CD4-positive, alpha-beta memory T cell (primary cell): ENCODE measurements at regions not wholly inside any gene's neighbourhood (a gene's known extent, or its start where the extent isn't known, plus 50 kb on each side); places are given as distances from the start of the nearest gene placed in this dataset.

Experiments used
- CTCF ChIA-PET: fragments of 350-600 bp; sonication (Branson Sonifier 250); formaldehyde crosslinking; loops from one replicate; lab custom pipeline; 2021; ENCODE audit warnings: inconsistent platforms; ENCODE audit not compliant: partially characterized antibody; lab: Charles Lee
- POLR2A ChIA-PET: fragments of 350-600 bp; sonication (Branson Sonifier 250); formaldehyde crosslinking; loops from one replicate; lab custom pipeline; 2021; ENCODE audit not compliant: partially characterized antibody; lab: Charles Lee
- DNase-seq, 5 donors: peaks; one replicate each; pipeline versions ENCODE4 v3.0.0 to v3.0.0-alpha.2; 2020 to 2022; ENCODE audit warnings: mixed read lengths in 1 of 5
- H3K27ac ChIP-seq: one replicate; pipeline ENCODE4 v1.7.0; 2013; ENCODE audit warnings: low read depth, low read length
- H3K27me3 ChIP-seq: 2 replicates; pipeline ENCODE4 v1.7.0; 2013; ENCODE audit warnings: mild to moderate bottlenecking, low read length, moderate library complexity; ENCODE audit not compliant: insufficient read depth
- H3K36me3 ChIP-seq: 2 replicates; pipeline ENCODE4 v1.7.0; 2013; ENCODE audit warnings: mild to moderate bottlenecking, low read length, moderate library complexity; ENCODE audit not compliant: insufficient read depth
- H3K4me1 ChIP-seq: 2 replicates; pipeline ENCODE4 v1.7.0; 2013; ENCODE audit warnings: mild to moderate bottlenecking, low read length, moderate library complexity; ENCODE audit not compliant: insufficient read depth
- H3K4me3 ChIP-seq, 2 donors: one replicate each; pipeline ENCODE4 v1.7.0; 2013; ENCODE audit warnings: low read length in 2 of 2, mild to moderate bottlenecking in 1 of 2
- H3K9me3 ChIP-seq, 2 donors: one replicate each; pipeline ENCODE4 v1.7.0; 2013; ENCODE audit warnings: low read length in 2 of 2, control low read depth in 1 of 2; ENCODE audit not compliant: control insufficient read depth in 1 of 2
- H3K27ac Mint-ChIP-seq, 7 donors: one replicate each; pipeline ENCODE4 v1.8.0; 2020 to 2021; ENCODE audit warnings: mixed read lengths in 7 of 7, mild to moderate bottlenecking in 6 of 7, inconsistent platforms in 3 of 7, moderate library complexity in 3 of 7
- H3K27me3 Mint-ChIP-seq, 2 donors: one replicate each; pipeline ENCODE4 v1.8.0; 2020 to 2021; ENCODE audit warnings: mixed read lengths in 2 of 2
- H3K36me3 Mint-ChIP-seq, 2 donors: one replicate each; pipeline ENCODE4 v1.8.0; 2020 to 2021; ENCODE audit warnings: mixed read lengths in 2 of 2, inconsistent platforms in 1 of 2, mild to moderate bottlenecking in 1 of 2
- H3K4me1 Mint-ChIP-seq, 4 donors: one replicate each; pipeline ENCODE4 v1.8.0; 2020 to 2021; ENCODE audit warnings: mixed read lengths in 4 of 4, mild to moderate bottlenecking in 1 of 4
- H3K4me3 Mint-ChIP-seq, 8 donors: one replicate each; pipeline ENCODE4 v1.8.0; 2020 to 2021; ENCODE audit warnings: mixed read lengths in 8 of 8, mild to moderate bottlenecking in 7 of 8, moderate library complexity in 6 of 8, inconsistent platforms in 3 of 8
- H3K9me3 Mint-ChIP-seq, 8 donors: one replicate each; pipeline ENCODE4 v1.8.0; 2020 to 2021; ENCODE audit warnings: mixed read lengths in 8 of 8, mild to moderate bottlenecking in 5 of 8, inconsistent platforms in 3 of 8, moderate library complexity in 1 of 8
- intact Hi-C: fragments of 100-400 bp; cut with micrococcal nuclease; formaldehyde crosslinking; loops from one replicate; pipeline ENCODE4 v1.15.1; 2023

DNA sequence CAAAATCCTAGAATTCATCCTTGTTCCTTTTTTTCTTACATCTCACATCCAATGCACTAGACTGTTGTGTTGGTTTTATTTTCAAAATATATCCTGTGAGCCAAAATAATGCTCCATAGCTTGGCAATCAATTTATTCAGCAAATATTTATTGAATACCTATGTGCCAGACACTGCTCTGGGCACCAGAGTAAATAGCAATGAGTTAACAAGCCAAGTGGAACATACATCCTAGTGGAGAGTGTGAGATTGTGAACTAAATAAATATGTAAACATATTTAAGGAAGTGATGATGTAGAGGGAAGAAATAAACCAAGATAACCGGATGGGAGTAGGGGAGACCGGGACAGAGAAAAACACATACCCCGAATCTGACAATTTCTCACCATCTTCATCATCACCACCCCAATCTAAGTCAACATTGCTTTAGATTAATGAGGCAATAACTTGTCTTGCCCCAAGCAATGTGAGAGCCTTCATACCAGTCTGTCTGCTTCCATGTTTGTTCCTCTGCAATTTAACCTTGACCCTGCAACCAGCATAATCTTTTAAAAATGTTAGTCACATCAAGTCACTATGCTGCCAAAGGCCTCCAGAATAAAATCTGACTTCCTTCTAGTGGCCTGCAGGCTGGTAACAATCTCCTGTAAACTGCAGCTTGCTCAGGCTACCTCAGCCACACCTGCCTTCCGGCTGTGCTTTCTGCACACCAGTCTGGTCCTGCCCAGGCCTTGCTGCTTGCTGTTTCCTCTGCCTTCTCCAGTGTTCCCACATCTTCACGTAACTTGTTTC lies 199.2 kb downstream of the DLEU7 start:
- Histone ChIP-seq H3K9me3 (no peaks in the 10 kb centered on the region), H3K36me3 (no peaks in the 10 kb centered on the region), H3K4me1 (no peaks in the 10 kb centered on the region), H3K27me3 (no peaks in the 10 kb centered on the region), H3K4me3 (no peak overlapping the region), H3K27ac (no peak overlapping the region)
- Mint-ChIP-seq H3K9me3 (peaks cover 0 to 3% (median 0%) of the 10 kb centered on the region in 8 donors), H3K27ac (no peak overlapping the region), H3K4me3 (no peak overlapping the region), H3K36me3 (peaks cover 0 to 3% of the 10 kb centered on the region in 2 donors), H3K27me3 (no peaks in the 10 kb centered on the region), H3K4me1 (no peaks in the 10 kb centered on the region)
- intact Hi-C loops = no loop called here
- no peak for DNase-seq
- ChIA-PET CTCF (no interaction called here), POLR2A (no interaction called here)

DNA sequence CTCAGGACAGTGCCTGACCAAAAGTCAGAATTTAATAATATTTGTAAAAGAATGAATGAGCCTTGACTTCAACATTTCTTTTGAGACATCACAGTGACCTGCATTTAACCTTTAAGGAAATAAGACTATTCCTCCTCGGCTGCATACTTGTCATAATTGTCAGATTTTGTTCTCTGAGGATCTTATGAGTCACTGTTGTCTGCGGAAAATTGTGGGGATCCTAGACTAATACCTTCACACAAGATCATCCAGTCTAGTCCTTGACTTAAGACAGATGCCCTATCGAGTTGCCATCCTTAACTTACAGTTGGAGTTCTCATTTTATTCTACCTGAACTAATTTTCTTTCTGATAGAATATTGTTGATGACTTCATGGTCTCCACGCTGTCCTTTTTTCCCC lies 198.4 kb downstream of the DLEU7 start:
- intact Hi-C loops = no loop called here
- no peak for DNase-seq
- Histone ChIP-seq H3K9me3 (no peaks in the 10 kb centered on the region), H3K27ac (no peak overlapping the region), H3K4me3 (no peak overlapping the region), H3K4me1 (no peaks in the 10 kb centered on the region), H3K36me3 (no peaks in the 10 kb centered on the region), H3K27me3 (no peaks in the 10 kb centered on the region)
- Mint-ChIP-seq H3K36me3 (peaks cover 0 to 3% of the 10 kb centered on the region in 2 donors), H3K4me1 (no peaks in the 10 kb centered on the region), H3K4me3 (no peak overlapping the region), H3K27ac (no peak overlapping the region), H3K9me3 (peaks cover 0 to 3% (median 0%) of the 10 kb centered on the region in 8 donors), H3K27me3 (peaks cover 1 to 3% of the 10 kb centered on the region in 2 donors)
- POLR2A ChIA-PET = no interaction called here
- CTCF ChIA-PET = no interaction called here

DNA sequence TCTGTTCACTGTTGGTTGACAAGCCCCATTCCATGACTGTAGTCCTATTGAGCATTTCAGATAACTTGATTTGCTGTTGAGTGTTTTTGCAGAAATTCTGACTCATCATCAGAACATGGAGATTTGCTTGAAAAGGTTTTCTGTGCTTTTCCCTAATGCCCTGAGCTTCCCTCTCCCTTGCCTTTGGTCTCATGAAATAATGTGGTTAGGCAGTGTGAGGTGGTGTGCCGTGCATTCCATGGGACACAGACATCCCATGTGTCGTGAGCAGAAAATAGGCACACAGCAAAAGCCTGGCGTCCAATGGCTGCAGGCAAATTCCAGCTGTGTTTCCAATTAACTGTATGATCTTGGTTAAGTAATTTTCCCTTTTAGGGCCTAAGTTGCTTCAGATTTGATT lies 197.4 kb downstream of the DLEU7 start:
- Histone ChIP-seq H3K27me3 (no peaks in the 10 kb centered on the region), H3K4me1 (no peaks in the 10 kb centered on the region), H3K9me3 (no peaks in the 10 kb centered on the region), H3K4me3 (no peak overlapping the region), H3K27ac (no peak overlapping the region), H3K36me3 (no peaks in the 10 kb centered on the region)
- Mint-ChIP-seq H3K27me3 (peaks cover 1 to 3% of the 10 kb centered on the region in 2 donors), H3K27ac (no peak overlapping the region), H3K4me1 (peaks cover 0 to 5% (median 0%) of the 10 kb centered on the region in 4 donors), H3K4me3 (no peak overlapping the region), H3K9me3 (peaks cover 0 to 3% (median 0%) of the 10 kb centered on the region in 8 donors), H3K36me3 (peaks cover 0 to 3% of the 10 kb centered on the region in 2 donors)
- CTCF ChIA-PET = no interaction called here
- DNase-seq = no peak
- intact Hi-C loops = no loop called here
- POLR2A ChIA-PET = no interaction called here

DNA sequence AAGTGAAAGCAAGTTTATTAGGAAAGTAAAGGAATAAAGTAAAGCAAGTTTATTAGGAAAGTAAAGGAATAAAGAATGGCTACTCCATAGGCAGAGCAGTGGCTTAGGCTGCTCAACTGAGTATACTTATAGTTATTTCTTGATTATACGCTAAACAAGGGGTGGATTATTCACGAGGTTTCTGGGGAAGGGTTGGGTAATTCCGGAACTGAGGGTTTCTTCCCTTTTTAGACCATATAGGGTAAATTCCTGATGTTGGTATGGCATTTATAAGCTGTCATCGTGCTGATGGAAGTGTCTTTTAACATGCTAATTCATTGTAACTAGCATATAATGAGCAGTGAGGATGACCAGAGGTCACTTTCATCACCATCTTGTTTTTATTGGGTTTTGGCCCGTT lies 194.3 kb downstream of the DLEU7 start:
- H3K36me3 ChIP-seq = no peaks in the 10 kb centered on the region
- H3K27me3 ChIP-seq = no peaks in the 10 kb centered on the region
- DNase-seq = no peak
- H3K4me3 Mint-ChIP-seq = no peak overlapping the region
- no peaks in the 10 kb centered on the region for H3K9me3 ChIP-seq
- intact Hi-C loops = no loop called here
- H3K4me1 ChIP-seq = no peaks in the 10 kb centered on the region
- no peak overlapping the region for H3K27ac ChIP-seq
- H3K36me3 Mint-ChIP-seq = no peaks in the 10 kb centered on the region
- peaks cover 0 to 3% (median 0%) of the 10 kb centered on the region in 8 donors for H3K9me3 Mint-ChIP-seq
- H3K27me3 Mint-ChIP-seq = peaks cover 1 to 3% of the 10 kb centered on the region in 2 donors
- no peak overlapping the region for H3K4me3 ChIP-seq
- peaks cover 0 to 5% (median 0%) of the 10 kb centered on the region in 4 donors for H3K4me1 Mint-ChIP-seq
- H3K27ac Mint-ChIP-seq = no peak overlapping the region
- CTCF ChIA-PET = no interaction called here
- POLR2A ChIA-PET = no interaction called here

DNA sequence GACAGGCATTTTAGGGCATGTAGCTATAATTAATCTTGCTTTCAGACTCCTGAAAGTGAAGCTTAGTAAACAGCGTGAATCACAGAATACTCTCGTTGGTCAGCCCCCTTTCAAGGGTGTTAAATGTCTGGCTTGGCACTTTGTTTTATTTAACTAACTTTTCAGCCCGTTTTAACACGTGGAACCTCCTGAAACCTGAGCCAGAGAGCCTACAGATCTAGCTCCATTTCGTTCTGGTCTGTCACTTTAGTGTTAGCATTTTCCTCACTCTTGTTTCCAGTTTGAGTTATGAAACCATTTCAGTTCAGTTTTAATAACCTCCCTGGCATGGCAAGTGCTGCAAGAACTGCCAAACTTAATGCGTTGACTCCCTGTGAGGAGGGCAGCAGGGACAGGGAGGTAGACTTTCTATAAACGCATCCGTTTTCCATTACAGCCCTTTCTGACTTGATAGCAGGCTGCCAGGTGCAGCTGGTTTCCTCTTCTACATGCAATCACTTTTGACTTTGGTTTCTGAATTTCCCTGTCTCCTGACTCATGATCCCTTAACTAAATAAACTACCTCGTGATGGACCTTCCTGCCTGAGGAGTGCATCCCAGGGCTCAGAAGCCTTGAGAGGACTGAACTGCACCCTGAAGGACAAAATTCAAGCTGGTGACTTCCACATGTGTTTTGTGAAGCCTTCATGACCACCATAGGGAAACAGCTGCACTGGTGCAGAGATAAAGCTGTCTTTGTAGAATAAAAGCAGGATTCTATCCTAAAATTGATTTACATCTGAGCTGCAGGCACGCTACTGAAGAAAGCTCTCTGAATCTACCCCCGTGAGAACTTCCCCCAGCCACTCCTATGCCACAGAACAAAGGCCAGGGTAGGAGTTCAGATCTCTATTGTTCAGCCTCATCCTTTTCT lies 192.6 kb downstream of the DLEU7 start:
- Mint-ChIP-seq H3K4me1 (peaks cover 0 to 5% (median 0%) of the 10 kb centered on the region in 4 donors), H3K4me3 (no peak overlapping the region), H3K36me3 (no peaks in the 10 kb centered on the region), H3K27me3 (peaks cover 1 to 5% of the 10 kb centered on the region in 2 donors), H3K9me3 (peaks cover 0 to 3% (median 0%) of the 10 kb centered on the region in 8 donors), H3K27ac (peak overlapping the region in 1 of 7 donors; percentile 13)
- Histone ChIP-seq H3K36me3 (no peaks in the 10 kb centered on the region), H3K4me1 (no peaks in the 10 kb centered on the region), H3K27ac (no peak overlapping the region), H3K4me3 (no peak overlapping the region), H3K27me3 (no peaks in the 10 kb centered on the region), H3K9me3 (no peaks in the 10 kb centered on the region)
- ChIA-PET CTCF (no interaction called here), POLR2A (no interaction called here)
- intact Hi-C loops = no loop called here
- no peak for DNase-seq

DNA sequence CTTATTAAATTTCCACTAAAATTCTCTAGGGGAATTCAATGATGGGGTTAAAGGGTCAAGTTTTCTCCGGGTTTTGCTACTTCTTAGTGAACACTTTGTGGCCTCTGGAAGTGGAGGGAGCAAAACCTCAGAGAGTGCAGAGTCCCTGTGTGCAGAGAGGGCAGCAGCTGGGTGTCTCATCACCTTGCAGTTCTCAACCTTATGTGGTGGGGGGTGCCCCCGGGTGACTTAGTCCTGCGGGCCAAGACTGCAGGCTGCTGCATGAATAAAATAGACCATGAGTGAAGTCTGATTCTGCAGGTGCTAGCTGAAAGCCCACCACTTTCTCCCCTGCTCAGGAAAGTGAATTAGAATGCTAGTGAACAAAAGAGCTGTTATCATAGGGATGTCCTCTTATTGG lies 191.6 kb downstream of the DLEU7 start:
- DNase-seq = no peak
- Mint-ChIP-seq H3K4me1 (peaks cover 0 to 5% (median 0%) of the 10 kb centered on the region in 4 donors), H3K27me3 (peaks cover 1 to 5% of the 10 kb centered on the region in 2 donors), H3K36me3 (no peaks in the 10 kb centered on the region), H3K9me3 (peaks cover 0 to 3% (median 0%) of the 10 kb centered on the region in 8 donors), H3K4me3 (no peak overlapping the region), H3K27ac (no peak overlapping the region)
- Histone ChIP-seq H3K4me3 (no peak overlapping the region), H3K36me3 (no peaks in the 10 kb centered on the region), H3K27ac (no peak overlapping the region), H3K9me3 (no peaks in the 10 kb centered on the region), H3K27me3 (no peaks in the 10 kb centered on the region), H3K4me1 (no peaks in the 10 kb centered on the region)
- intact Hi-C loops = no loop called here
- ChIA-PET CTCF (no interaction called here), POLR2A (no interaction called here)

DNA sequence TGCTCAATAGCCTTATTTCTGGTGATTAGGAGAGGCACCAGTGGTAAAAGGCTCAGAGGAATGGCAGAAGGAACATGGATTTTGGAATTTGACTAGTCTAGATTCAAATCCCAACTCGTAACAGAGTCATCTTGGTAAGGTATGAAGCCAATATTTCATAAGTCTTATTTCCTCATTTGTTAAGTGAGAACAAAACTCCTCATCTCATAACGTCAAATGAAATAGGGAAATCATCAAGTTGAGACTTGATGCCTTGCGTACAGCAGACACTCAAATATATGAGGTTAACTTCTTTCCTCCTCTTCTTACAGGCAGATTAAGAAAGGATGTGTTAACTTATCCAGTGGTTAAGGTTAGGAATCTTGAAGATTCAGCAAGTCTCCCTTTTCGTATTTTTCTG lies 189.2 kb downstream of the DLEU7 start:
- Mint-ChIP-seq H3K4me3 (no peak overlapping the region), H3K27ac (no peak overlapping the region), H3K36me3 (no peaks in the 10 kb centered on the region), H3K4me1 (peaks cover 0 to 5% (median 0%) of the 10 kb centered on the region in 4 donors), H3K27me3 (peaks cover 1 to 5% of the 10 kb centered on the region in 2 donors), H3K9me3 (no peaks in the 10 kb centered on the region)
- Histone ChIP-seq H3K27ac (no peak overlapping the region), H3K9me3 (no peaks in the 10 kb centered on the region), H3K4me1 (no peaks in the 10 kb centered on the region), H3K36me3 (no peaks in the 10 kb centered on the region), H3K4me3 (no peak overlapping the region), H3K27me3 (no peaks in the 10 kb centered on the region)
- DNase-seq = no peak
- ChIA-PET POLR2A (no interaction called here), CTCF (no interaction called here)
- intact Hi-C loops = no loop called here
